K562 (cell line): ENCODE measurements at regions not wholly inside any gene's neighbourhood (a gene's known extent, or its start where the extent isn't known, plus 50 kb on each side); places are given as distances from the start of the nearest gene placed in this dataset.

Source experiments
- ATAC-seq: fragments of 200-7000 bp; cut with Tn5 transposase; 3 replicates; pipeline ENCODE4 v1.9.1; 2020; ENCODE audit warnings: moderate library complexity
- BruUV-seq: library from RNA; stranded (reverse); fragments of 400-500 nt; replicated peaks from 2 replicates; lab custom pipeline; 2021; lab: Mats Ljungman, UMichigan
- CTCF ChIA-PET: fragments of 300-600 bp; formaldehyde crosslinking; extraction: SDS; loops from one replicate; lab custom pipeline; 2021; ENCODE audit warnings: low intra/inter-chr PET ratio; lab: Yijun Ruan, JAX
- POLR2A ChIA-PET: fragments of 300-600, 350-650 bp; sonication (Branson Sonifier 250); formaldehyde crosslinking; extraction: SDS; loops from one replicate; lab custom pipeline; 2021; ENCODE audit warnings: antibody characterized with exemption, inconsistent platforms; lab: Yijun Ruan, JAX
- DNase-seq, 4 experiments: peaks; one replicate each; pipeline versions ENCODE4 v3.0.0 to v3.0.0-alpha.2; 2011 to 2018; ENCODE audit warnings: low spot score in 3 of 4, mixed read lengths in 3 of 4; ENCODE audit errors: extremely low read depth in 1 of 4
- FAIRE-seq: peaks from 2 replicates; lab custom pipeline; 2011; peaks lifted over from hg19 to GRCh38; lab: Jason Lieb, UNC
- H2AFZ ChIP-seq: 2 replicates; pipeline ENCODE4 v1.6.0; 2011; ENCODE audit warnings: low read depth, low read length, control low read depth, inconsistent platforms
- H3K27ac ChIP-seq: fragments of 200-600 bp; 3 replicates; pipeline ENCODE4 v1.8.0; 2011; ENCODE audit warnings: low read depth, mild to moderate bottlenecking, control low read depth, inconsistent platforms, low read length, moderate library complexity, mixed read lengths; ENCODE audit errors: extremely low read depth
- H3K27me3 ChIP-seq, 2 experiments: fragments of 300-600 bp in 1 of 2; 2 replicates in 1 of 2; 3 replicates in 1 of 2; pipeline versions ENCODE4 v1.6.0 to v1.8.0; 2011; ENCODE audit warnings: inconsistent platforms in 2 of 2, low read length in 2 of 2, mild to moderate bottlenecking in 1 of 2, mixed read lengths in 1 of 2, moderate library complexity in 1 of 2; ENCODE audit not compliant: control insufficient read depth in 2 of 2, insufficient read depth in 2 of 2
- H3K36me3 ChIP-seq: fragments of 300-600 bp; 3 replicates; pipeline ENCODE4 v1.8.0; 2011; ENCODE audit warnings: mild to moderate bottlenecking, low read length, inconsistent platforms; ENCODE audit not compliant: control insufficient read depth, insufficient read depth
- H3K4me1 ChIP-seq, 2 experiments: fragments of 200-600 bp in 1 of 2; replicated peaks in 1 of 2; 2 replicates in 1 of 2; 3 replicates in 1 of 2; pipeline versions ENCODE4 v1.5.1 to v1.8.0; 2011; ENCODE audit warnings: inconsistent platforms in 2 of 2, low read length in 2 of 2, mild to moderate bottlenecking in 1 of 2, mixed read lengths in 1 of 2, moderate library complexity in 1 of 2; ENCODE audit not compliant: control insufficient read depth in 2 of 2, insufficient read depth in 2 of 2
- H3K4me2 ChIP-seq: 2 replicates; pipeline ENCODE4 v1.6.1; 2011; ENCODE audit warnings: low read length, control low read depth, inconsistent platforms, mixed read lengths; ENCODE audit not compliant: insufficient read depth
- H3K4me3 ChIP-seq: fragments of 200-600 bp; sonication (generic), shearing (Covaris generic); 2 replicates; pipeline ENCODE4 v1.5.1; 2016; ENCODE audit warnings: control low read depth, inconsistent platforms
- H3K79me2 ChIP-seq: fragments of 200-600 bp; 3 replicates; pipeline ENCODE4 v1.8.0; 2011; ENCODE audit warnings: low read length, inconsistent platforms; ENCODE audit not compliant: control insufficient read depth, insufficient read depth
- H3K9ac ChIP-seq, 2 experiments: 2 replicates each; pipeline versions ENCODE4 v1.6.0 to v1.6.1; 2011; ENCODE audit warnings: low read depth in 2 of 2, low read length in 2 of 2, control low read depth in 1 of 2, inconsistent platforms in 1 of 2, mild to moderate bottlenecking in 1 of 2, mixed read lengths in 1 of 2; ENCODE audit not compliant: insufficient read depth in 1 of 2
- H3K9me1 ChIP-seq: one replicate; pipeline ENCODE4 v1.6.0; 2011; ENCODE audit warnings: inconsistent platforms, mild to moderate bottlenecking, low read length, moderate library complexity; ENCODE audit not compliant: control insufficient read depth, insufficient read depth
- H3K9me3 ChIP-seq: replicated peaks from 2 replicates; pipeline ENCODE4 v1.5.1; 2011; ENCODE audit warnings: low read depth, low read length, inconsistent platforms; ENCODE audit not compliant: control insufficient read depth, insufficient read depth
- H4K20me1 ChIP-seq: replicated peaks from 2 replicates; pipeline ENCODE4 v1.6.1; 2011; ENCODE audit warnings: low read length, inconsistent platforms, mixed read lengths; ENCODE audit not compliant: control insufficient read depth, insufficient read depth
- BRD9 ChIP-seq: fragments of 450-650 bp; IDR thresholded peaks from 2 replicates; pipeline ENCODE4 v1.6.1; 2018; ENCODE audit warnings: low read depth; ENCODE audit not compliant: partially characterized antibody
- FOXA3 ChIP-seq, 2 experiments: fragments of 450-650 bp in 1 of 2; sonication (generic) in 1 of 2; formaldehyde crosslinking; IDR thresholded peaks in 1 of 2; conservative IDR thresholded peaks in 1 of 2; 2 replicates each; pipeline versions ENCODE4 v1.4.0 to v1.8.0; 2020 to 2022; ENCODE audit warnings: mild to moderate bottlenecking in 2 of 2, missing genetic modification reagents in 1 of 2
- GTF2B ChIP-seq: IDR thresholded peaks from 2 replicates; pipeline ENCODE4 v1.6.1; 2011; ENCODE audit not compliant: insufficient read length; ENCODE audit errors: extremely low read depth
- KDM5B ChIP-seq: fragments of 200-600 bp; sonication (generic); IDR thresholded peaks from 2 replicates; pipeline ENCODE4 v1.6.1; 2012; ENCODE audit warnings: low read depth, mild to moderate bottlenecking, moderate library complexity, low read length, control low read depth, inconsistent platforms; ENCODE audit not compliant: insufficient replicate concordance
- MAFK ChIP-seq: IDR thresholded peaks from 2 replicates; pipeline ENCODE4 v1.6.1; 2011; ENCODE audit warnings: low read length, improper control_type of control experiment
- POLR3A ChIP-seq: IDR thresholded peaks from 2 replicates; pipeline ENCODE4 v1.6.1; 2011; ENCODE audit warnings: borderline replicate concordance, mild to moderate bottlenecking, moderate library complexity; ENCODE audit not compliant: insufficient read length, insufficient read depth; ENCODE audit errors: extremely low read depth
- RBM22 ChIP-seq: fragments of 200-400 bp; formaldehyde crosslinking; IDR thresholded peaks from 2 replicates; pipeline ENCODE4 v1.6.1; 2018; ENCODE audit warnings: low read length, low read depth; ENCODE audit not compliant: poor library complexity, severe bottlenecking
- ZFP1 ChIP-seq: fragments of 450-650 bp; formaldehyde crosslinking; IDR thresholded peaks from 2 replicates; pipeline ENCODE4 v1.4.0; 2020; ENCODE audit warnings: mild to moderate bottlenecking, mixed read lengths
- ZNF175 ChIP-seq: fragments of 200-800 bp; sonication (Bioruptor generic); IDR thresholded peaks from 2 replicates; pipeline ENCODE4 v1.6.1; 2016; ENCODE audit warnings: low read depth, mild to moderate bottlenecking, missing genetic modification characterization, missing compliant biosample characterization
- WGBS: fragments of 100-300 bp; shearing (Covaris generic); methylation state at CpG from one replicate; pipeline ENCODE4 v1.1.6; 2016; ENCODE audit warnings: low coverage, mixed read lengths; ENCODE audit not compliant: insufficient coverage; ENCODE audit errors: missing lambda C conversion rate; 5-methylcytosine and 5-hydroxymethylcytosine counted together
- in situ Hi-C: fragments of 300-500 bp; cut with MboI; formaldehyde crosslinking; loops from 4 replicates; pipeline ENCODE4 v1.15.0; 2018; ENCODE audit warnings: inconsistent platforms, mixed read lengths
- intact Hi-C: fragments of 100-400 bp; cut with micrococcal nuclease; formaldehyde crosslinking; loops from 2 replicates; pipeline ENCODE4 v1.14.2; 2022
- TF ChIP-seq, protein P1 (sequence below): fragments of 250-450 bp; sonication (Bioruptor Pico); IDR thresholded peaks from 2 replicates; pipeline ENCODE4 v1.8.0; 2022; ENCODE audit warnings: inconsistent platforms, mild to moderate bottlenecking, moderate library complexity, borderline replicate concordance

DNA sequence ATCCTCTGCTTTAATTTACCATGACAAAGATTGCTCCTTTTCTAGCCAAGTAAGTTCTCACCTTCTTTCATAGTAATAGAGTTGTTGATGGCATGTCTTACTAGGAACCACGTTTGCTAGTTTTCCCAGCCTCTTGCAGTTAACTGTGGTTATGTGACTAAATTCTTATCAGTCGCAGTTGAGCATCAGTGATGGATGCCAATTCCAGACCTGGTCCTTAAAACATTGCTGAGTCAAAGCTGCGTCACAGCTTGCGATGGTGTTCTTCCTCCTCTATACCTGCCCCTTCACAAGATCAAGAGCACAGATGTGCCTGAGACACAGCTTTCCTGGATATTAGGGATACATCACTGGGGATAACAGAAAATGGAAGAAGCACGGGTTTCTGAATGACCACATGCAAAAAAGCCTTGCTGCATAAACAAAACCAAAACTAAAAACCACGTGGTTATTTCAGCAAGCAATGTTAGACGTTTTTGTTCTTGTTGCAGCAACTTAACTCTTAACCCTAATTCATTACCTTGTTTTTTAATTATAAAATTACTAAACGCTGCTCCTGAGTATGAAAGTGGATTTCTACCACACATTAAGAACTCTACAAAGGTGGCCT lies 97.6 kb upstream of the DACH1 start:
- H3K27ac ChIP-seq = no peak overlapping the region
- no peaks in the 10 kb centered on the region for H3K27me3 ChIP-seq
- POLR2A ChIA-PET = no interaction called here
- no peaks in the 10 kb centered on the region for H3K36me3 ChIP-seq
- H3K9me1 ChIP-seq = no peaks in the 10 kb centered on the region
- no peak overlapping the region for H3K9ac ChIP-seq
- TF ChIP-seq MAFK (no peak), ZNF175 (CRISPR knock-in tag) (no peak), POLR3A (no peak), KDM5B (no peak), RBM22 (no peak), FOXA3 (CRISPR knock-in tag; conservative IDR thresholded peaks at IDR 0.05 in 1 of 2, IDR thresholded peaks at IDR 0.05 in 1 of 2) (no peak), GTF2B (no peak), BRD9 (no peak), ZFP1 (CRISPR knock-in tag) (no peak)
- TF ChIP-seq, protein P1, sequence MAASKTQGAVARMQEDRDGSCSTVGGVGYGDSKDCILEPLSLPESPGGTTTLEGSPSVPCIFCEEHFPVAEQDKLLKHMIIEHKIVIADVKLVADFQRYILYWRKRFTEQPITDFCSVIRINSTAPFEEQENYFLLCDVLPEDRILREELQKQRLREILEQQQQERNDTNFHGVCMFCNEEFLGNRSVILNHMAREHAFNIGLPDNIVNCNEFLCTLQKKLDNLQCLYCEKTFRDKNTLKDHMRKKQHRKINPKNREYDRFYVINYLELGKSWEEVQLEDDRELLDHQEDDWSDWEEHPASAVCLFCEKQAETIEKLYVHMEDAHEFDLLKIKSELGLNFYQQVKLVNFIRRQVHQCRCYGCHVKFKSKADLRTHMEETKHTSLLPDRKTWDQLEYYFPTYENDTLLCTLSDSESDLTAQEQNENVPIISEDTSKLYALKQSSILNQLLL (CRISPR knock-in tag) = no peak
- no peak overlapping the region for H2AFZ ChIP-seq
- FAIRE-seq (no peak), ATAC-seq (no peak), DNase-seq (peak in 1 of 4 experiments; percentile 11)
- H4K20me1 ChIP-seq = no peaks in the 10 kb centered on the region
- no peaks in the 10 kb centered on the region for H3K79me2 ChIP-seq
- intact Hi-C loops = no loop called here
- in situ Hi-C loops = no loop called here
- no peaks in the 10 kb centered on the region for H3K9me3 ChIP-seq
- no peak overlapping the region for H3K4me2 ChIP-seq
- BruUV-seq = no TSS peak
- no peaks in the 10 kb centered on the region for H3K4me1 ChIP-seq
- CTCF ChIA-PET = no interaction called here
- H3K4me3 ChIP-seq = no peak overlapping the region
- 0% methylated on average over 6 of the region's 8 CpGs for WGBS
